H9 (cell line): ENCODE measurements at regions not wholly inside any gene's neighbourhood (a gene's known extent, or its start where the extent isn't known, plus 50 kb on each side); places are given as distances from the start of the nearest gene placed in this dataset.

Experiments used
- DNase-seq: peaks from one replicate; pipeline ENCODE4 v3.0.0-alpha.2; 2017
- H2AFZ ChIP-seq: one replicate; pipeline ENCODE4 v1.6.1; 2013; ENCODE audit warnings: mild to moderate bottlenecking, low read length, control low read depth, moderate library complexity
- H2AK5ac ChIP-seq: 2 replicates; pipeline ENCODE4 v1.6.1; 2013; ENCODE audit warnings: low read length, control low read depth, mixed read lengths; ENCODE audit not compliant: insufficient read length
- H2BK120ac ChIP-seq: one replicate; pipeline ENCODE4 v1.6.1; 2013; ENCODE audit warnings: low read depth, mild to moderate bottlenecking, low read length, control low read depth, inconsistent platforms; ENCODE audit not compliant: poor library complexity, severe bottlenecking
- H2BK12ac ChIP-seq: 2 replicates; pipeline ENCODE4 v1.6.1; 2013; ENCODE audit warnings: low read length, control low read depth, mixed read lengths, low read depth; ENCODE audit not compliant: insufficient read length
- H2BK15ac ChIP-seq: 2 replicates; pipeline ENCODE4 v1.6.1; 2013; ENCODE audit warnings: low read depth, low read length, control low read depth
- H2BK20ac ChIP-seq: one replicate; pipeline ENCODE4 v1.6.1; 2013; ENCODE audit warnings: low read depth, mild to moderate bottlenecking, low read length, control low read depth, inconsistent platforms; ENCODE audit not compliant: poor library complexity, severe bottlenecking
- H2BK5ac ChIP-seq: 2 replicates; pipeline ENCODE4 v1.6.1; 2013; ENCODE audit warnings: low read length, control low read depth, mixed read lengths; ENCODE audit not compliant: insufficient read length
- H3K14ac ChIP-seq: 2 replicates; pipeline ENCODE4 v1.6.1; 2013; ENCODE audit warnings: low read length, control low read depth; ENCODE audit not compliant: insufficient read depth
- H3K18ac ChIP-seq: 2 replicates; pipeline ENCODE4 v1.6.1; 2013; ENCODE audit warnings: low read depth, mild to moderate bottlenecking, mixed read lengths, low read length, control low read depth; ENCODE audit not compliant: insufficient read length
- H3K23ac ChIP-seq: 2 replicates; pipeline ENCODE4 v1.6.1; 2013; ENCODE audit warnings: low read length, control low read depth, mixed read lengths, low read depth; ENCODE audit not compliant: insufficient read length
- H3K23me2 ChIP-seq: 2 replicates; pipeline ENCODE4 v1.6.1; 2013; ENCODE audit warnings: low read depth, mild to moderate bottlenecking, mixed read lengths, low read length, control low read depth; ENCODE audit not compliant: insufficient read length, poor library complexity, severe bottlenecking
- H3K27ac ChIP-seq: 2 replicates; pipeline ENCODE4 v1.5.1; 2013; ENCODE audit warnings: low read length, control low read depth, mixed read lengths, low read depth; ENCODE audit not compliant: insufficient read length
- H3K27me3 ChIP-seq: 2 replicates; pipeline ENCODE4 v1.6.1; 2013; ENCODE audit warnings: low read length, control low read depth, inconsistent platforms; ENCODE audit not compliant: insufficient read depth
- H3K4ac ChIP-seq: 2 replicates; pipeline ENCODE4 v1.6.1; 2013; ENCODE audit warnings: low read depth, mild to moderate bottlenecking, control low read depth, inconsistent platforms, low read length, moderate library complexity
- H3K4me1 ChIP-seq: 2 replicates; pipeline ENCODE4 v1.6.1; 2013; ENCODE audit warnings: low read length, control low read depth, inconsistent platforms; ENCODE audit not compliant: insufficient read depth
- H3K4me2 ChIP-seq: 2 replicates; pipeline ENCODE4 v1.6.1; 2013; ENCODE audit warnings: low read length, control low read depth, mixed read lengths; ENCODE audit not compliant: insufficient read length, insufficient read depth
- H3K56ac ChIP-seq: 2 replicates; pipeline ENCODE4 v1.6.1; 2013; ENCODE audit warnings: low read depth, mild to moderate bottlenecking, mixed read lengths, low read length, control low read depth; ENCODE audit not compliant: insufficient read length
- H3K79me1 ChIP-seq: 2 replicates; pipeline ENCODE4 v1.6.1; 2013; ENCODE audit warnings: low read depth, mild to moderate bottlenecking, moderate library complexity, low read length, control low read depth, inconsistent platforms; ENCODE audit not compliant: insufficient read depth, poor library complexity, severe bottlenecking
- H3K79me2 ChIP-seq: 2 replicates; pipeline ENCODE4 v1.6.1; 2013; ENCODE audit warnings: low read length, control low read depth, inconsistent platforms; ENCODE audit not compliant: insufficient read depth
- H3K9ac ChIP-seq: 2 replicates; pipeline ENCODE4 v1.6.1; 2013; ENCODE audit warnings: low read length, control low read depth, mixed read lengths; ENCODE audit not compliant: insufficient read length; ENCODE audit errors: extremely low read depth
- H3K9me3 ChIP-seq: one replicate; pipeline ENCODE4 v1.6.1; 2013; ENCODE audit warnings: low read depth, low read length, inconsistent platforms; ENCODE audit not compliant: control insufficient read depth
- H3T11ph ChIP-seq: one replicate; pipeline ENCODE4 v1.6.1; 2013; ENCODE audit warnings: mild to moderate bottlenecking, low read length, control low read depth, inconsistent platforms
- H4K20me1 ChIP-seq: one replicate; pipeline ENCODE4 v1.6.1; 2013; ENCODE audit not compliant: control insufficient read depth, insufficient read length, insufficient read depth
- H4K5ac ChIP-seq: 2 replicates; pipeline ENCODE4 v1.6.1; 2013; ENCODE audit warnings: low read depth, mild to moderate bottlenecking, mixed read lengths, low read length, control low read depth; ENCODE audit not compliant: insufficient read length
- H4K8ac ChIP-seq: replicated peaks from 2 replicates; pipeline ENCODE4 v1.6.1; 2013; ENCODE audit warnings: low read length, control low read depth, mixed read lengths, low read depth; ENCODE audit not compliant: insufficient read length
- H4K91ac ChIP-seq: 2 replicates; pipeline ENCODE4 v1.6.1; 2013; ENCODE audit warnings: low read depth, mild to moderate bottlenecking, moderate library complexity, mixed read lengths, low read length, control low read depth; ENCODE audit not compliant: insufficient read length
- H3K27ac Mint-ChIP-seq, 3 experiments: 2 replicates in 2 of 3; 3 replicates in 1 of 3; pipeline ENCODE4 v1.8.0; 2020 to 2021; ENCODE audit warnings: mixed read lengths in 3 of 3, mild to moderate bottlenecking in 1 of 3, moderate library complexity in 1 of 3
- H3K27me3 Mint-ChIP-seq: 2 replicates; pipeline ENCODE4 v1.8.0; 2021; ENCODE audit warnings: low read depth, mild to moderate bottlenecking, moderate library complexity, mixed read lengths
- H3K36me3 Mint-ChIP-seq, 3 experiments: 2 replicates in 2 of 3; 3 replicates in 1 of 3; pipeline ENCODE4 v1.8.0; 2020 to 2021; ENCODE audit warnings: low read depth in 3 of 3, mixed read lengths in 3 of 3; ENCODE audit not compliant: insufficient read depth in 1 of 3
- H3K4me1 Mint-ChIP-seq, 2 experiments: 2 replicates each; pipeline ENCODE4 v1.8.0; 2020; ENCODE audit warnings: mixed read lengths in 2 of 2
- H3K4me3 Mint-ChIP-seq, 2 experiments: 2 replicates in 1 of 2; 3 replicates in 1 of 2; pipeline ENCODE4 v1.8.0; 2020 to 2021; ENCODE audit warnings: mild to moderate bottlenecking in 2 of 2, mixed read lengths in 2 of 2, moderate library complexity in 1 of 2
- H3K9me3 Mint-ChIP-seq, 2 experiments: 2 replicates in 1 of 2; 3 replicates in 1 of 2; pipeline ENCODE4 v1.8.0; 2020; ENCODE audit warnings: mild to moderate bottlenecking in 2 of 2, mixed read lengths in 2 of 2, moderate library complexity in 1 of 2
- CTCF ChIP-seq: fragments of 200-600 bp; sonication (generic); conservative IDR thresholded peaks from 3 replicates; pipeline ENCODE4 v1.8.0; 2021; ENCODE audit warnings: antibody characterized with exemption, mild to moderate bottlenecking
- WGBS: extraction: QIAGEN DNeasy Blood & Tissue Kit; methylation state at CpG from one replicate; pipeline ENCODE4 v1.1.7; 2013; ENCODE audit warnings: missing lambda C conversion rate, low lambda C conversion rate, mixed read lengths; ENCODE audit not compliant: insufficient read length; ENCODE audit errors: extremely low coverage; 5-methylcytosine and 5-hydroxymethylcytosine counted together

GRCh38 chr6:139812939-139813338, 438.5 kb upstream of the CITED2 start:
- Histone ChIP-seq H3K9ac (no peak overlapping the region), H3K79me2 (no peaks in the 10 kb centered on the region), H3T11ph (no peak overlapping the region), H2BK20ac (no peak overlapping the region), H3K9me3 (no peaks in the 10 kb centered on the region), H2BK120ac (no peak overlapping the region), H2BK5ac (no peak overlapping the region), H3K79me1 (no peaks in the 10 kb centered on the region), H3K18ac (no peak overlapping the region), H3K4ac (no peak overlapping the region), H3K4me2 (no peak overlapping the region), H4K8ac (no peak overlapping the region), H2BK15ac (no peak overlapping the region), H4K20me1 (no peaks in the 10 kb centered on the region), H2AFZ (no peak overlapping the region), H4K5ac (no peak overlapping the region), H3K56ac (no peak overlapping the region), H3K27ac (no peak overlapping the region), H2AK5ac (no peak overlapping the region), H3K23ac (no peak overlapping the region), H2BK12ac (no peak overlapping the region), H3K4me1 (no peaks in the 10 kb centered on the region), H4K91ac (no peak overlapping the region), H3K23me2 (no peaks in the 10 kb centered on the region), H3K14ac (no peak overlapping the region), H3K27me3 (no peaks in the 10 kb centered on the region)
- Mint-ChIP-seq H3K27me3 (no peaks in the 10 kb centered on the region), H3K9me3 (no peaks in the 10 kb centered on the region), H3K27ac (no peak overlapping the region), H3K36me3 (no peaks in the 10 kb centered on the region), H3K4me1 (no peaks in the 10 kb centered on the region), H3K4me3 (no peak overlapping the region)
- no peak for TF ChIP-seq CTCF
- no CpG with 5 or more reads among the region's 3 CpGs for WGBS
- DNase-seq = no peak
